Progenitor cell of endocrine pancreas (in vitro differentiated cells): ENCODE measurements at regions not wholly inside any gene's neighbourhood (a gene's known extent, or its start where the extent isn't known, plus 50 kb on each side); places are given as distances from the start of the nearest gene placed in this dataset.
A peak's percentile ranks its signal among the peaks of the same experiment; 100 is the strongest.

Experiments used
- DNase-seq: peaks from one replicate; pipeline ENCODE4 v3.0.0; 2021; ENCODE audit warnings: low spot score; ENCODE audit not compliant: unreplicated experiment
- H3K27ac Mint-ChIP-seq: 2 replicates; pipeline ENCODE4 v1.8.0; 2021; ENCODE audit warnings: mild to moderate bottlenecking, moderate library complexity, mixed read lengths
- H3K27me3 Mint-ChIP-seq: 2 replicates; pipeline ENCODE4 v1.8.0; 2021; ENCODE audit warnings: mixed read lengths
- H3K36me3 Mint-ChIP-seq: 2 replicates; pipeline ENCODE4 v1.8.0; 2022; ENCODE audit warnings: mixed read lengths; ENCODE audit not compliant: insufficient read depth
- H3K4me1 Mint-ChIP-seq: 2 replicates; pipeline ENCODE4 v1.8.0; 2021; ENCODE audit warnings: low read depth, mixed read lengths
- H3K4me3 Mint-ChIP-seq: 2 replicates; pipeline ENCODE4 v1.8.0; 2021; ENCODE audit warnings: low read depth, mild to moderate bottlenecking, moderate library complexity, mixed read lengths
- H3K9me3 Mint-ChIP-seq: 2 replicates; pipeline ENCODE4 v1.8.0; 2021; ENCODE audit warnings: low read depth, mixed read lengths
- CTCF ChIP-seq: fragments of 200-600 bp; sonication (generic); IDR thresholded peaks from one replicate; pipeline ENCODE4 v1.5.0; 2021; ENCODE audit warnings: antibody characterized with exemption, mild to moderate bottlenecking; ENCODE audit not compliant: unreplicated experiment

GRCh38 chr9:82148426-82148810 is 159.8 kb downstream of the SPATA31D1 start:
- Mint-ChIP-seq H3K9me3 (no peaks in the 10 kb centered on the region), H3K27me3 (no peaks in the 10 kb centered on the region), H3K4me3 (no peak overlapping the region), H3K4me1 (peaks cover 17% of the 10 kb centered on the region), H3K27ac (no peak overlapping the region), H3K36me3 (no peaks in the 10 kb centered on the region)
- no peak for DNase-seq
- no peak for TF ChIP-seq CTCF

GRCh38 chr9:82148901-82149461 is 160.4 kb downstream of the SPATA31D1 start:
- Mint-ChIP-seq H3K27me3 (no peaks in the 10 kb centered on the region), H3K4me3 (no peak overlapping the region), H3K36me3 (no peaks in the 10 kb centered on the region), H3K27ac (peak overlapping the region; percentile 6), H3K9me3 (no peaks in the 10 kb centered on the region), H3K4me1 (peaks cover 17% of the 10 kb centered on the region)
- TF ChIP-seq CTCF: no peak
- no peak for DNase-seq

- no peak for DNase-seq
- Mint-ChIP-seq H3K4me3 (no peak overlapping the region), H3K9me3 (no peaks in the 10 kb centered on the region), H3K27me3 (no peaks in the 10 kb centered on the region), H3K4me1 (peaks cover 17% of the 10 kb centered on the region), H3K36me3 (no peaks in the 10 kb centered on the region), H3K27ac (no peak overlapping the region)
- no peak for TF ChIP-seq CTCF
These were observed 161.0 kb downstream of the SPATA31D1 start for GRCh38 chr9:82149501-82149946.

- H3K27me3 Mint-ChIP-seq: no peaks in the 10 kb centered on the region
- H3K27ac Mint-ChIP-seq: no peak overlapping the region
- H3K36me3 Mint-ChIP-seq: no peaks in the 10 kb centered on the region
- no peak for TF ChIP-seq CTCF
- H3K4me1 Mint-ChIP-seq: peaks cover 14% of the 10 kb centered on the region
- no peak overlapping the region for H3K4me3 Mint-ChIP-seq
- no peak for DNase-seq
- H3K9me3 Mint-ChIP-seq: no peaks in the 10 kb centered on the region
These were observed 163.6 kb downstream of the SPATA31D1 start for GRCh38 chr9:82152181-82152580.

- Mint-ChIP-seq H3K27me3 (no peaks in the 10 kb centered on the region), H3K4me1 (peaks cover 14% of the 10 kb centered on the region)
These were observed 164.5 kb downstream of the SPATA31D1 start for GRCh38 chr9:82153032-82153431.

More at GRCh38 chr9:82153032-82153431, 164.5 kb downstream of the SPATA31D1 start:
- DNase-seq: no peak
- TF ChIP-seq CTCF: no peak
- Mint-ChIP-seq H3K36me3 (no peaks in the 10 kb centered on the region), H3K4me3 (no peak overlapping the region), H3K9me3 (no peaks in the 10 kb centered on the region), H3K27ac (no peak overlapping the region)
